H1 (cell line): ENCODE measurements at regions not wholly inside any gene's neighbourhood (a gene's known extent, or its start where the extent isn't known, plus 50 kb on each side); places are given as distances from the start of the nearest gene placed in this dataset.

Experiments used
- CTCF ChIA-PET: fragments of 300-600 bp; sonication (Branson Sonifier 250); formaldehyde crosslinking; loops from one replicate; lab custom pipeline; 2021; ENCODE audit not compliant: partially characterized antibody; lab: Charles Lee
- POLR2A ChIA-PET: fragments of 300-600 bp; sonication (Branson Sonifier 250); formaldehyde crosslinking; loops from one replicate; lab custom pipeline; 2021; ENCODE audit warnings: inconsistent platforms; ENCODE audit not compliant: partially characterized antibody; lab: Charles Lee
- DNase-seq, 2 experiments: peaks; one replicate each; pipeline versions ENCODE4 v3.0.0 to v3.0.0-alpha.2; 2010 to 2022; ENCODE audit warnings: low spot score in 2 of 2, low read depth in 1 of 2, mixed read lengths in 1 of 2
- FAIRE-seq: peaks from 2 replicates; lab custom pipeline; 2011; peaks lifted over from hg19 to GRCh38; lab: Jason Lieb, UNC
- H2AFZ ChIP-seq: 2 replicates; pipeline ENCODE4 v1.8.1; 2012; ENCODE audit warnings: low read length, inconsistent platforms
- H2AK5ac ChIP-seq: 2 replicates; pipeline ENCODE4 v1.6.1; 2013; ENCODE audit warnings: low read depth, low read length
- H2BK120ac ChIP-seq: replicated peaks from 2 replicates; pipeline ENCODE3; 2013; ENCODE audit warnings: low read depth, low read length, inconsistent platforms
- H2BK12ac ChIP-seq: 2 replicates; pipeline ENCODE4 v1.6.1; 2013; ENCODE audit warnings: low read depth, low read length
- H2BK15ac ChIP-seq: 2 replicates; pipeline ENCODE4 v1.6.1; 2013; ENCODE audit warnings: low read length
- H2BK20ac ChIP-seq: 2 replicates; pipeline ENCODE4 v1.6.1; 2013; ENCODE audit warnings: low read length
- H2BK5ac ChIP-seq: 2 replicates; pipeline ENCODE4 v1.6.1; 2013; ENCODE audit warnings: low read depth, low read length
- H3K14ac ChIP-seq: 2 replicates; pipeline ENCODE4 v1.6.1; 2013; ENCODE audit warnings: inconsistent platforms; ENCODE audit not compliant: insufficient read length
- H3K18ac ChIP-seq: 2 replicates; pipeline ENCODE4 v1.6.1; 2013; ENCODE audit warnings: low read length; ENCODE audit errors: extremely low read depth
- H3K23ac ChIP-seq: 2 replicates; pipeline ENCODE4 v1.6.1; 2013; ENCODE audit warnings: inconsistent platforms; ENCODE audit not compliant: insufficient read length
- H3K23me2 ChIP-seq: 2 replicates; pipeline ENCODE4 v1.6.1; 2013; ENCODE audit warnings: low read depth, low read length
- H3K27ac ChIP-seq: 2 replicates; pipeline ENCODE4 v1.6.1; 2011; ENCODE audit warnings: low read depth, low read length, inconsistent platforms
- H3K27me3 ChIP-seq, 4 experiments: replicated peaks in 1 of 4; 1 replicate in 1 of 4; 2 replicates in 3 of 4; pipeline versions ENCODE4 v1.6.1 to v1.8.1; 2011 to 2013; ENCODE audit warnings: low read length in 3 of 4, mild to moderate bottlenecking in 3 of 4, inconsistent platforms in 2 of 4, mixed read lengths in 2 of 4, moderate library complexity in 1 of 4; ENCODE audit not compliant: control insufficient read depth in 3 of 4, insufficient read depth in 3 of 4; ENCODE audit errors: extremely low read depth in 1 of 4
- H3K36me3 ChIP-seq, 4 experiments: 2 replicates each; pipeline versions ENCODE4 v1.6.1 to v1.8.1; 2011 to 2013; ENCODE audit warnings: mild to moderate bottlenecking in 4 of 4, low read length in 3 of 4, moderate library complexity in 2 of 4, control low read depth in 1 of 4, inconsistent platforms in 1 of 4; ENCODE audit not compliant: insufficient read depth in 4 of 4, control insufficient read depth in 2 of 4
- H3K4ac ChIP-seq: replicated peaks from 2 replicates; pipeline ENCODE3; 2013; ENCODE audit warnings: low read length, low read depth, mixed read lengths, inconsistent platforms; ENCODE audit not compliant: insufficient read length
- H3K4me1 ChIP-seq, 4 experiments: replicated peaks in 1 of 4; 1 replicate in 1 of 4; 2 replicates in 3 of 4; pipeline versions ENCODE4 v1.6.1 to v1.8.1; 2011 to 2013; ENCODE audit warnings: low read length in 3 of 4, inconsistent platforms in 2 of 4, mixed read lengths in 1 of 4; ENCODE audit not compliant: insufficient read depth in 4 of 4, control insufficient read depth in 3 of 4
- H3K4me2 ChIP-seq, 2 experiments: 2 replicates each; pipeline versions ENCODE4 v1.6.1 to v1.8.1; 2011 to 2013; ENCODE audit warnings: low read depth in 2 of 2, low read length in 2 of 2, control low read depth in 1 of 2, inconsistent platforms in 1 of 2, mild to moderate bottlenecking in 1 of 2; ENCODE audit not compliant: insufficient read depth in 1 of 2
- H3K4me3 ChIP-seq, 4 experiments: fragments of 200-600, 300-600 bp in 1 of 4; sonication (generic), shearing (Covaris generic), sonication (Bioruptor Twin) in 1 of 4; 2 replicates each; pipeline versions ENCODE4 v1.5.1 to v1.8.1; 2011 to 2016; ENCODE audit warnings: low read length in 4 of 4, low read depth in 3 of 4, control low read depth in 2 of 4, inconsistent platforms in 2 of 4, mild to moderate bottlenecking in 2 of 4, mixed read lengths in 1 of 4, moderate library complexity in 1 of 4; ENCODE audit not compliant: insufficient read depth in 2 of 4; ENCODE audit errors: extremely low read depth in 1 of 4
- H3K56ac ChIP-seq: replicated peaks from 2 replicates; pipeline ENCODE3; 2013; ENCODE audit warnings: low read depth, mild to moderate bottlenecking, mixed read lengths, low read length, inconsistent platforms; ENCODE audit not compliant: insufficient read length
- H3K79me1 ChIP-seq: 2 replicates; pipeline ENCODE4 v1.6.1; 2013; ENCODE audit warnings: low read depth, low read length, control low read depth
- H3K79me2 ChIP-seq, 2 experiments: 2 replicates each; pipeline versions ENCODE4 v1.6.1 to v1.8.1; 2012 to 2013; ENCODE audit warnings: low read length in 2 of 2, mild to moderate bottlenecking in 2 of 2, inconsistent platforms in 1 of 2; ENCODE audit not compliant: insufficient read depth in 2 of 2, control insufficient read depth in 1 of 2
- H3K9ac ChIP-seq, 4 experiments: replicated peaks in 1 of 4; 1 replicate in 1 of 4; 2 replicates in 3 of 4; pipeline versions ENCODE4 v1.6.1 to v1.8.1; 2011 to 2013; ENCODE audit warnings: low read depth in 3 of 4, low read length in 3 of 4, control low read depth in 2 of 4, mild to moderate bottlenecking in 2 of 4, moderate library complexity in 2 of 4, inconsistent platforms in 1 of 4; ENCODE audit errors: extremely low read depth in 1 of 4
- H3K9me3 ChIP-seq, 2 experiments: 2 replicates each; pipeline versions ENCODE4 v1.6.1 to v1.8.1; 2012 to 2013; ENCODE audit warnings: mild to moderate bottlenecking in 2 of 2, moderate library complexity in 2 of 2, control low read depth in 1 of 2, inconsistent platforms in 1 of 2, low read depth in 1 of 2, low read length in 1 of 2, mixed read lengths in 1 of 2; ENCODE audit not compliant: insufficient read depth in 2 of 2
- H4K20me1 ChIP-seq, 2 experiments: replicated peaks in 1 of 2; 2 replicates each; pipeline versions ENCODE3 to v1.8.1; 2011 to 2013; ENCODE audit warnings: inconsistent platforms in 2 of 2, low read length in 2 of 2, mild to moderate bottlenecking in 1 of 2; ENCODE audit not compliant: insufficient read depth in 2 of 2, control insufficient read depth in 1 of 2
- H4K5ac ChIP-seq: 2 replicates; pipeline ENCODE4 v1.6.1; 2013; ENCODE audit warnings: low read length, low read depth, mixed read lengths, inconsistent platforms; ENCODE audit not compliant: insufficient read length
- H4K8ac ChIP-seq: 2 replicates; pipeline ENCODE4 v1.8.0; 2013; ENCODE audit warnings: mild to moderate bottlenecking, moderate library complexity, low read length, inconsistent platforms; ENCODE audit not compliant: insufficient read depth; ENCODE audit errors: extremely low read depth
- H4K91ac ChIP-seq: replicated peaks from 2 replicates; pipeline ENCODE3; 2013; ENCODE audit warnings: low read length, mixed read lengths, inconsistent platforms; ENCODE audit not compliant: insufficient read length
- ATF3 ChIP-seq: IDR thresholded peaks from 2 replicates; pipeline ENCODE4 v1.6.1; 2011; ENCODE audit warnings: low read depth, mild to moderate bottlenecking, low read length; ENCODE audit not compliant: insufficient read depth
- CEBPB ChIP-seq: IDR thresholded peaks from 2 replicates; pipeline ENCODE4 v1.6.1; 2012; ENCODE audit warnings: low read depth, low read length
- CTCF ChIP-seq, 3 experiments: IDR thresholded peaks; 1 replicate in 2 of 3; 2 replicates in 1 of 3; pipeline versions ENCODE4 v1.5.1 to v1.6.1; 2011; ENCODE audit warnings: low read length in 3 of 3, mild to moderate bottlenecking in 3 of 3, inconsistent platforms in 2 of 3, low read depth in 1 of 3, moderate library complexity in 1 of 3; ENCODE audit not compliant: insufficient read depth in 1 of 3; ENCODE audit errors: control extremely low read depth in 1 of 3
- EZH2 ChIP-seq: fragments of 200-600 bp; sonication (generic); IDR thresholded peaks from 2 replicates; pipeline ENCODE4 v1.7.1; 2012; ENCODE audit warnings: low read depth, mild to moderate bottlenecking, moderate library complexity, low read length, inconsistent platforms; ENCODE audit not compliant: severe bottlenecking
- JUN ChIP-seq: IDR thresholded peaks from 2 replicates; pipeline ENCODE4 v1.6.1; 2011; ENCODE audit warnings: low read depth, mild to moderate bottlenecking, improper control_type of control experiment, low read length
- JUND ChIP-seq: IDR thresholded peaks from 2 replicates; pipeline ENCODE4 v1.6.1; 2011; ENCODE audit warnings: mild to moderate bottlenecking, improper control_type of control experiment, low read length
- MAFK ChIP-seq: IDR thresholded peaks from 2 replicates; pipeline ENCODE4 v1.6.1; 2012; ENCODE audit warnings: low read depth, mild to moderate bottlenecking, improper control_type of control experiment, low read length
- RFX5 ChIP-seq: IDR thresholded peaks from 2 replicates; pipeline ENCODE4 v1.6.1; 2011; ENCODE audit warnings: low read depth, low read length, improper control_type of control experiment, borderline replicate concordance
- RXRA ChIP-seq: IDR thresholded peaks from 2 replicates; pipeline ENCODE4 v1.6.1; 2011; ENCODE audit warnings: low read depth, mild to moderate bottlenecking, low read length, moderate library complexity; ENCODE audit not compliant: insufficient read depth
- SAP30 ChIP-seq: fragments of 300-600 bp; sonication (generic); IDR thresholded peaks from 2 replicates; pipeline ENCODE4 v1.7.1; 2012; ENCODE audit warnings: low read length, moderate library complexity, mild to moderate bottlenecking, inconsistent platforms; ENCODE audit not compliant: insufficient read depth, insufficient replicate concordance
- SRF ChIP-seq: IDR thresholded peaks from 2 replicates; pipeline ENCODE4 v1.6.1; 2011; ENCODE audit warnings: mild to moderate bottlenecking, low read depth, low read length, moderate library complexity
- YY1 ChIP-seq: IDR thresholded peaks from 2 replicates; pipeline ENCODE4 v1.6.1; 2011; ENCODE audit warnings: low read depth, mild to moderate bottlenecking, low read length
- WGBS, 2 experiments: shearing (Covaris generic) in 1 of 2; methylation state at CpG; one replicate each; pipeline versions ENCODE4 v1.1.6 to v1.1.7; 2013 to 2015; ENCODE audit warnings: low lambda C conversion rate in 2 of 2, mixed read lengths in 2 of 2, inconsistent platforms in 1 of 2, low coverage in 1 of 2, missing lambda C conversion rate in 1 of 2; ENCODE audit not compliant: insufficient replicate concordance in 2 of 2, insufficient coverage in 1 of 2, insufficient read length in 1 of 2; ENCODE audit errors: extremely low coverage in 1 of 2, missing lambda C conversion rate in 1 of 2; 5-methylcytosine and 5-hydroxymethylcytosine counted together

GRCh38 chr16:64544859-64545258 is 577.0 kb downstream of the CDH11 start:
- Histone ChIP-seq H3K23ac (no peak overlapping the region), H2BK120ac (no peak overlapping the region), H3K4me1 (no peaks in the 10 kb centered on the region), H2BK5ac (no peak overlapping the region), H2BK12ac (no peak overlapping the region), H4K20me1 (no peaks in the 10 kb centered on the region), H3K18ac (no peak overlapping the region), H3K79me2 (no peaks in the 10 kb centered on the region), H3K9me3 (no peaks in the 10 kb centered on the region), H3K27ac (no peak overlapping the region), H3K36me3 (no peaks in the 10 kb centered on the region), H3K27me3 (no peaks in the 10 kb centered on the region), H2BK15ac (no peak overlapping the region), H3K9ac (no peak overlapping the region), H2AFZ (no peak overlapping the region), H3K4me2 (no peak overlapping the region), H2AK5ac (no peak overlapping the region), H3K23me2 (peaks cover 2% of the 10 kb centered on the region; the same call in 1 of the 2 replicates), H2BK20ac (no peak overlapping the region), H3K56ac (no peak overlapping the region), H4K5ac (no peak overlapping the region), H3K14ac (no peak overlapping the region), H3K4ac (no peak overlapping the region), H4K91ac (no peak overlapping the region), H3K79me1 (no peaks in the 10 kb centered on the region), H3K4me3 (no peak overlapping the region), H4K8ac (no peak overlapping the region)
- WGBS, 2 experiments, result 92% methylated on average over 1 of the region's 1 CpG; no CpG with 5 or more reads in 1 of the 2 experiments
- no peak for DNase-seq
- ChIA-PET POLR2A (no interaction called here), CTCF (interaction anchor here (1.0 kb wide), 1 partner anchor 437 kb away, joined by 3 read pairs; no protein-coding TSS in a partner anchor)
- TF ChIP-seq EZH2 (no peak), YY1 (no peak), RXRA (no peak), SRF (no peak), JUN (no peak), ATF3 (no peak), CEBPB (no peak), MAFK (no peak), JUND (no peak), CTCF (IDR thresholded peaks at IDR 0.05; ENCODE audit: control extremely low read depth in 1 of 3, insufficient read depth in 1 of 3, low read depth in 1 of 3, low read length in 3 of 3) (no peak), RFX5 (no peak), SAP30 (no peak)
- FAIRE-seq, result no peak
